ENCODE measurements at regions not wholly inside any gene's neighbourhood (a gene's known extent, or its start where the extent isn't known, plus 50 kb on each side); places are given as distances from the start of the nearest gene placed in this dataset.

DNA sequence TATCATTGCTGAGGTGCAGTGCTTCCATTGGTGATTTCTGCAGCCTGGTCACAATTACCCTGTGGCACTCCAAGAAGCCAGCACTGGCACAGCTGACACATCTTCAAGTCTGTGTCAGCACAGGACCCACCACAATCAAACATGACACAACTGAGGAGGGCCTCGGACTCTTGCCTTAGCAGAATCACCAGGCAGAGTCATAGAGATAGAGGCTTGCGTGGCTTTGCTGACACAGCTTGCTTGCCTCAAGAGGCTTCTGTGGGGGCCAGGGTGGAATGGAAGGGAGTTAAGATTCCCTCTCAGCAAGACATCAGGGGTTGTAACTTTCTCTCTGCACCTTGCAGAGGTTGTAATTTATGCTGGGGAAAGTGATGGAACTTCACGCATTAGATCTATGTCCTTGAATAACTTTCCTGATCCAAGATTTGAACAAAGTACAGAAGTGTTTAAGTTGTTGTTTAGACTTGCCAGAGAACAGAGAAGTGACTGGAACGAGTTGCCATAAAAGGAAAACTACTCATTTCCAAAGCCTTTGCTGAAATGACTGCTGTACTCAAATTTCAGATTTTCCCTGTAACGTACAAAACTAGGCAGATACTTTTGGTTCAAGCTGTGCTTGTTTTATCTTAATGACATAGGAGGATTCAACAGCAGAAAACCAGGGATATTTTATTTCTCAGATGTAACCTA lies 170.7 kb downstream of the DIPK2A start:
- DNase-seq = no peak

GRCh38 chr3:144148356-144148755 lies 176.7 kb downstream of the DIPK2A start:
- no peak for DNase-seq

GRCh38 chr3:144151983-144152382 lies 180.4 kb downstream of the DIPK2A start:
- DNase-seq = no peak

DNA sequence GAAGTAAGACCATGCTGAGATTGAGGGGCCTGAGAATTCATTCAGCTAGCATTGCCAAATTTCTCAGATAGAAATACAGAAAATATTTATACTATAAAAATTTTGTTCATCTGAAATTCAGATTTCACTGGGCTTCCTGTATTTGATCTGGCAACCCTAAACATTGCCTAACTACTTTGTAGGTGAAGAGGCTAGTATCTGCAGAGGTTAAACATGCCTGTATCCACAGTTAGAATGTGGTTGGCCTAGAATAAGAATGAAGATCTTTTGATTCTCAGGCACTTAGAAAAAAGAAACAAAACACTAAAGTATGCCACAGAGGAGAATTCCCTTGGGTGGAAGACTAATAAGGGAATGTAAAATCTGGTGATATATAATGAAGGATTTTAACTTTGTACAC lies 189.0 kb downstream of the DIPK2A start:
- no peak for DNase-seq

DNA sequence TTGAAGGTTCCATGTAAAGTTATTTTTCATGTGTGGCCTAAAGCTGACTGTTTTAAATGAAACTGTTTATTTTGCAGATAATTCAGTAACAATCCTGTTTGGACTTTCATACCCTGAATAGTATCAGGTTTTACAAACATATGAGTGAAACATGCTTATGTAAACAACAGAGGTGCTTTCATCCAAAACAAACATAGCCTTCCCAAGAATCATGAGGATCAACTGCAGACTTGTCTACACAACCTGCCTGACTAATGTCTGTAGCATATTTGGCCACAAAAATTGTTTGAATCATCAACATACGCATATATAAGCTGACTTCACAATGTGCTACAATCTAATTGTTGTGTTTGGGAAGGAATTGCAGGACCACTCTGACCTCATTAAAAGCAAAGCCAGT lies 190.4 kb downstream of the DIPK2A start:
- DNase-seq = no peak

GRCh38 chr3:144164352-144164751 lies 192.7 kb downstream of the DIPK2A start:
- no peak for DNase-seq

- no peak for DNase-seq
Observed at GRCh38 chr3:144165482-144165881, 193.9 kb downstream of the DIPK2A start.

DNA sequence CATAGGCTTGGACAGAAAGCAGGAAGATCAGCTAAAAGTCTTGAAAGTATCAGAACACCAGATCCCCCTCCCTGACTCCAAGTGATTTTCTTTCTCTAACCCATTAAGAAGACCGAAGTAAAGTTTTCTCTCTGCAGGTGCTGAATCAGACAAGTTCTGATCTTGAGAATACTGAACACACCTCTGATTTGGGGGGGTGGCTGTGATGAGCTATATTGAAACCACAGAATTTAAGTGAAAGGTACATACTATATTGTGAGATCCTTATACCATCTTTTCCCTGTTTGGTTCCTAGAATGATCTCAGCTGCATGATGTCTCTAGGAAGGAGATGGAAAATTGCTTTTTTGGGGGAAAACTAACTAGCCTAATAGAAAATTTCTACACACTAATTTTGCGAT lies 196.0 kb downstream of the DIPK2A start:
- no peak for DNase-seq

DNA sequence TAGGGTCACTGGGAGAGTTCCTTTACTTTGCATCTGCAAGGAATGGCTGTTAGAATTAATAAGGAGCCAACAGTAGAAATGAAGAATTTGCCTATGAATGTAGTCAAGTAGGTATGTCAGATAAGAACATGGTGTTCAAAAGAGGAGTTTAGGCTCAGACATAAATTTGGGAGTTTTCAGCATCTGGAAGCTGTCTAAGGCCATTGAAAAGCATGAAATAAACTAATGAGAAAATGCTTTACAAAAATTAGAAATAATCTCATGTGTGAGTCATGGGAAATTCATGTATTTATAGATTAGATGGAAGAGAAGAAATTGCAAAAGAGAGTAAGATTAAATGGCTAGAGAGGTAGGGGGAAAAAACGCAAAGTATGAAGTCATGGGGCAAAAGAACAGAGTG lies 201.9 kb downstream of the DIPK2A start:
- no peak for DNase-seq

DNA sequence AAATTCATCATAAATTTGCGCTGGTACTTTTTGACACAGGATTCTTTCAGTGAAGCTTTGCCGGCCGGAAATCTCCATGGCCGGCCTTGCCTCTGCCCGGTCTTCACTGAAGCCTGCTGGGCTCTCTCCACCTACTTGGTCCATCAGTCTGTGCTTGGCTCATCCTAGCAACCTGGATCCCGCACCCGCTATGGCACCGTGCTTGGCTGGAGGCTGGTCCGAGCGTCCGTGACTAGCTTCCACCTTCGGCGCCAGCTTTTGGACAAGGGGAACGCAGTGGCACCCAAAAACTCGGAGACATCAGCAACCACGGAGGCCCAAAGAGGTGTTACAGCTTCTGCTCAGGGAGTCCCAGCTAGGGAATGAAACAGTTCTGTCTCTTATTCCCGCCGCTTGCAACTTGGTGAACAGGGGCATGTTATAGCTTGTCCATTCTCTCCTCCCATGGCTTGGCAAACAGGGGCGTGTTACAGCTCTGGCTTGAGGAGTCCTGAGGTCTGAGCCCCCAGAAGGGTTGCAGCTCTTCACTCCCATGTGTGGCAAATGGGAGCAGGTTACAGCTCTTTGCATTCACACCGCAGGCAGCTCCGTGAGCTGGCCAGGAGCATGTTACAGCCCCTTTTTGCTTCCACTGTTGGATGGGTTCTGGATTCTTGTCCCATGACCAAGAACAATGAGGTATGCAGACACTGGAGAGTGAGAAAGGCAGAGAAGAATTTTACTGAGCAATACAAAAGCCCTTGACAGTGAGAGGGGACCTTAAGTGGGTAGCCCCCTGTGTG lies 204.2 kb downstream of the DIPK2A start:
- no peak for DNase-seq

DNA sequence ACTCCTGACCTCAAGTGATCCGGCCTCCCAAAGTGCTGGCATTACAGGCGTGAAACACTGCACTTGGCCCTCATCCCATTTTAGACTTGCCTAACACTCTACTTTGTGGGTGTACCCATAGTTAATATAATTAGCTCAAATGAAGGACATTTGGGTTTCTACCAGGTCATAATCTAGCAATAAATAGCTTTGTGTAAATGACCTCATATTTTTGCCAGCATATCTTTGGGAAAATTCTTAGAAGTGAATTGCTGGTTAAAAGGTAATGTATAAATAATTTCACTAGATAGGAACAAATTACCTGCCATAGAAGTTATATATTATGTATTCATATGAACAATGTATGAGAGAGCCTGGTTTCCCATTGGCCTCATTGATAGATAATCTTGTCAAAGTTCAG lies 206.0 kb downstream of the DIPK2A start:
- no peak for DNase-seq

DNA sequence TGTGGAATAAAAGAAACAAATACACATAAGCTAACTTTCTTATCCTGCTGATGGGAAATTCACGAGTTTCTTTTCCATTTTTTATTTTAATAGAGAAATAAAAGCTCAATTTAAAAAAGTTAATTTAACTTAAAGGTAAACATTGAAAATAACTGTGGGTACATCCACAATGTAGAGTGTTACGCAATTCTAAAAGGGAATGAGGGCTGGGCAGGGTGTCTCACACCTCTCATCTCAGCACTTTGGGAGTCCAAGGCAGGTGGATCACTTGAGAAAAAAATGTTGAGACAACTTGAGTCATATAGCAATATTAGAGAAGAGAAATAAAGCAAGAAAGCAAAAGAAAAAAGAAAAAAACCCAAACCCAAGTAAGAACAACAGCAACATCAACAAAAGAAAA lies 207.0 kb downstream of the DIPK2A start:
- no peak for DNase-seq

DNA sequence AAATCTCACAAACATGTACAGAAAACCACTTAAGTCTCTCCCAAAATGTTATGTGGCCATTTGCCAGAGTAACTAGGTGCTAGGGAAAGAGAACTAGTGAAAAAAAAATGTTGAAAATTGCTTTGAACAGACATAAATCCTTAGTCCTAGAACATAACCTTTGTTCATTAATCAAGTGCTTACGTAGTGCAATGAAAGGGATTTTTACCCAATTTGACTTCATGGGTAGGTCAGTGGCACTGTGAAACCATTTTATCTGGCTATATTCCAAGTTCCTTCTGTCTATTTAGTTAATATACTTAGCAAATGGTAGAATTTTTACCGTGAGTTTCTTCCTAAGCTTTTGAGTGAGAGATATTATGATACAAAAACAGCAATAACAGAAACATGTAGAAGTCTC lies 209.4 kb downstream of the DIPK2A start:
- no peak for DNase-seq

DNA sequence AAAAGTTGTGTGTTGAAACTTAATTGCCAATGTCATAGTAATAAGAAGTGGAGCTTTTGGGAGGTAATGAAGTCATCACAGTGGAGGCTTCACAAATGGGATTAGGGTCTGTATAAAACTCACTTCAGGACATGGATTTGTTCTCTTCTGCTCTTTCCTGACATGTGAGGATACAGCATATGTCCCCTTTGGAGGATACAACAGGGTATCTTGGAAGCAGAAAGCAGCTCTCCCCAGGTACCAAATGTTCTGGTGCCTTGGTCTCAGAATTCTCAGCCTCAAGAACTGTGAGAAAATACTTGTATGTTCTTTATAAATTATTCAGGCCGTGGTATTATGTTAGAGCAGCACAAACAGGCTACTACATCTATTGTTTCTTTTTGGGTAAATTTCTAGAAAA lies 210.9 kb downstream of the DIPK2A start:
- DNase-seq = no peak

DNA sequence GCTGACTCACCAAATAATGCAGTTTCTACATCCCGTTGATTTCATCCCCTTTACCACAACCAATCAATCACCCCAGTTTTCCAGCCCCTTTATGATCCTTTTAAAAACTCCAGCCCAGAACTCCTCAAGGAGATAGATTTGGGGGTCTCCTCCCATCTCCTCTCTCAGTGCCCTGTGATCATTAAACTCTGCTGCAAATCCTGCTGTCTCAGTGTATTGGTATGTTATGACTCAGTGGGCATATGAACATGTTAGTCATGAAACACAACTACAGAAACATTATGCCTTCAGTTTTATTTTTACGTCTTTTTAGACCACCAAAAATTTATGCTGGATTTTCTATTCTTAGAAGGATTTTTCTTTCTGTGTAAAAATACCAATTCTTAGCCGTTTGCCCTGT lies 213.7 kb downstream of the DIPK2A start:
- DNase-seq = no peak

GRCh38 chr3:144187531-144188210 lies 216.0 kb downstream of the DIPK2A start:
- no peak for DNase-seq

- no peak for DNase-seq
Observed at GRCh38 chr3:144189044-144189443, 217.4 kb downstream of the DIPK2A start.

DNA sequence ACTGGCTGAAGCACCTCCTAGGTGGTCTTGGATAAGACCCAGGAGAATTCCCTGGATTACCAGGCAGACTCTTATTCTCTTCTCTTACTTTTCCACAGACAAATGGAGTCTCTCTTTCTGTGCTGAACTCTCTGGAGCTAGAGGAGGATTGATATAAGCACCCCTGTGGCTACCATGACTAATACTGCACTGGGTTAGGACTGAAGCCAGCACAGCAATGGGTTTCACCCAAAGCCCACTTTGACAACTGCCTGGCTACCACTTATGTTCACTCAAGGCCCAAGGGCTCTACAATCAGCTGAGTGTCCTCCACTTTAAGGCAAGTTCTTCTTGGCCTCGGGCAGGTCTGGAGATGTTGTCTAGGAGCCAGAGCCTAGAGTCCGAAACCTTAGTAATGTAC lies 225.5 kb downstream of the DIPK2A start:
- no peak for DNase-seq

DNA sequence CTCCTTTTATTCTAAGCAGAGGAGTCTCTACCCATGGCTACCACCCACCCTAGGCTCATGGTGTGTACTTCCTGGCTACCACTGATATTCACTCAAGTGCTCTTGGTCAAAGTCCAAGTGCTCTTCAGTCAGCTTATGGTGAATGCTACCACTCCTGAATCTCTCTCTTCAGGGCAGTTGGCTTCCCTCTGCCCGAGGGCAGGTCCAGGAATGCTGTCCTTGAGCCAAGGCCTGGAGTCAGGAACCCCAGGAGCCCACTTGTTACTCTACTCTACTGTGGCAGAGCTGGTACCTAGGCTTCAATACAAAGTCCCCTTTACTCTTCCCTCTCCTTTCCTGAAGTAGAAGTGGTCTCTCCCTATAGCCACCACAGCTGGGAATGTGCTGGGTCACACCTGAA lies 226.0 kb downstream of the DIPK2A start:
- DNase-seq = no peak

- no peak for DNase-seq
Observed at GRCh38 chr3:144200004-144200403, 228.4 kb downstream of the DIPK2A start.

DNA sequence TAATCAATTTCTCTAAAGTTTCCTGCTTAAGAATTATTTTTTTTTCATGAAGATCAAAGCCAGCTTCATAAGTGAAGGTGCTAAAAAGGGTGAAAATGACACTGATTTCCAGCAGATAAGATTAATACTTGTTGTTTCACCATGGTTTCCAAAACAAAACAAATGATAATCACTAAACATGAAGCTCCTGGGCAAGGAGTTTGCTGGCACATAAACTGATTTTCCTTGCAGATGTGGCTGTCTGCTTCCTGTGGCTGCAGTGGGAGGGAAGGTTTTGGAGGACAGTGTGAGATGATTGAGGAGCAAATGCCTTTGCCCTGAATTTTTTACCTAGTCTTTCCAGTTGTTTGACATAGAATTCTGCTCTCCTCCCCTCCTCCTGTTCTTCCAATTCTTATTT lies 228.8 kb downstream of the DIPK2A start:
- DNase-seq = no peak

- DNase-seq = no peak
Observed at GRCh38 chr3:144221761-144222160, 250.1 kb downstream of the DIPK2A start.

GRCh38 chr3:144229330-144229729 lies 257.7 kb downstream of the DIPK2A start:
- no peak for DNase-seq

GRCh38 chr3:144229953-144230352 lies 258.3 kb downstream of the DIPK2A start:
- no peak for DNase-seq

All from NCI-H2227 treated with DMSO at 0.1 percent for 48 hours (cell line).